ENCODE measurements at regions not wholly inside any gene's neighbourhood (a gene's known extent, or its start where the extent isn't known, plus 50 kb on each side); places are given as distances from the start of the nearest gene placed in this dataset.

DNA sequence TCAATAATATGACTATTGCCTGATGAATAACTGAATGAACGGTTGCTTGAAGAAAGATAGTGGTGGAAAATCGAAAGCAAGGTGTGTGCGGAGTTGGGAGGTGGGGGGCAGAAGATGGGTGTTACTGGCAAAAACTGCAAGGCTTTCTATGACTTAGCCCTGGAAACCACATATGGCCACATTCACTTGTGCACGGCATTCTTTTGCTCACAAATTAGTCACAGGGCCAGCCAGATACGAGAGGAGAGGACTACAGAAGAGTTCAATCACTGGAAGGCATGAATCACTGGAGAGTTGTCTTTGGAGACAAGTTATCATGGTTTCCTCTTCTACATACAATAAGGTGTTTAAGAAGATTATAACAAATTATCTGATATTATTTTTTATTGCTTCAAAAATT lies 626.5 kb upstream of the CPEB2 start (continued):
- TF ChIP-seq, protein P1, sequence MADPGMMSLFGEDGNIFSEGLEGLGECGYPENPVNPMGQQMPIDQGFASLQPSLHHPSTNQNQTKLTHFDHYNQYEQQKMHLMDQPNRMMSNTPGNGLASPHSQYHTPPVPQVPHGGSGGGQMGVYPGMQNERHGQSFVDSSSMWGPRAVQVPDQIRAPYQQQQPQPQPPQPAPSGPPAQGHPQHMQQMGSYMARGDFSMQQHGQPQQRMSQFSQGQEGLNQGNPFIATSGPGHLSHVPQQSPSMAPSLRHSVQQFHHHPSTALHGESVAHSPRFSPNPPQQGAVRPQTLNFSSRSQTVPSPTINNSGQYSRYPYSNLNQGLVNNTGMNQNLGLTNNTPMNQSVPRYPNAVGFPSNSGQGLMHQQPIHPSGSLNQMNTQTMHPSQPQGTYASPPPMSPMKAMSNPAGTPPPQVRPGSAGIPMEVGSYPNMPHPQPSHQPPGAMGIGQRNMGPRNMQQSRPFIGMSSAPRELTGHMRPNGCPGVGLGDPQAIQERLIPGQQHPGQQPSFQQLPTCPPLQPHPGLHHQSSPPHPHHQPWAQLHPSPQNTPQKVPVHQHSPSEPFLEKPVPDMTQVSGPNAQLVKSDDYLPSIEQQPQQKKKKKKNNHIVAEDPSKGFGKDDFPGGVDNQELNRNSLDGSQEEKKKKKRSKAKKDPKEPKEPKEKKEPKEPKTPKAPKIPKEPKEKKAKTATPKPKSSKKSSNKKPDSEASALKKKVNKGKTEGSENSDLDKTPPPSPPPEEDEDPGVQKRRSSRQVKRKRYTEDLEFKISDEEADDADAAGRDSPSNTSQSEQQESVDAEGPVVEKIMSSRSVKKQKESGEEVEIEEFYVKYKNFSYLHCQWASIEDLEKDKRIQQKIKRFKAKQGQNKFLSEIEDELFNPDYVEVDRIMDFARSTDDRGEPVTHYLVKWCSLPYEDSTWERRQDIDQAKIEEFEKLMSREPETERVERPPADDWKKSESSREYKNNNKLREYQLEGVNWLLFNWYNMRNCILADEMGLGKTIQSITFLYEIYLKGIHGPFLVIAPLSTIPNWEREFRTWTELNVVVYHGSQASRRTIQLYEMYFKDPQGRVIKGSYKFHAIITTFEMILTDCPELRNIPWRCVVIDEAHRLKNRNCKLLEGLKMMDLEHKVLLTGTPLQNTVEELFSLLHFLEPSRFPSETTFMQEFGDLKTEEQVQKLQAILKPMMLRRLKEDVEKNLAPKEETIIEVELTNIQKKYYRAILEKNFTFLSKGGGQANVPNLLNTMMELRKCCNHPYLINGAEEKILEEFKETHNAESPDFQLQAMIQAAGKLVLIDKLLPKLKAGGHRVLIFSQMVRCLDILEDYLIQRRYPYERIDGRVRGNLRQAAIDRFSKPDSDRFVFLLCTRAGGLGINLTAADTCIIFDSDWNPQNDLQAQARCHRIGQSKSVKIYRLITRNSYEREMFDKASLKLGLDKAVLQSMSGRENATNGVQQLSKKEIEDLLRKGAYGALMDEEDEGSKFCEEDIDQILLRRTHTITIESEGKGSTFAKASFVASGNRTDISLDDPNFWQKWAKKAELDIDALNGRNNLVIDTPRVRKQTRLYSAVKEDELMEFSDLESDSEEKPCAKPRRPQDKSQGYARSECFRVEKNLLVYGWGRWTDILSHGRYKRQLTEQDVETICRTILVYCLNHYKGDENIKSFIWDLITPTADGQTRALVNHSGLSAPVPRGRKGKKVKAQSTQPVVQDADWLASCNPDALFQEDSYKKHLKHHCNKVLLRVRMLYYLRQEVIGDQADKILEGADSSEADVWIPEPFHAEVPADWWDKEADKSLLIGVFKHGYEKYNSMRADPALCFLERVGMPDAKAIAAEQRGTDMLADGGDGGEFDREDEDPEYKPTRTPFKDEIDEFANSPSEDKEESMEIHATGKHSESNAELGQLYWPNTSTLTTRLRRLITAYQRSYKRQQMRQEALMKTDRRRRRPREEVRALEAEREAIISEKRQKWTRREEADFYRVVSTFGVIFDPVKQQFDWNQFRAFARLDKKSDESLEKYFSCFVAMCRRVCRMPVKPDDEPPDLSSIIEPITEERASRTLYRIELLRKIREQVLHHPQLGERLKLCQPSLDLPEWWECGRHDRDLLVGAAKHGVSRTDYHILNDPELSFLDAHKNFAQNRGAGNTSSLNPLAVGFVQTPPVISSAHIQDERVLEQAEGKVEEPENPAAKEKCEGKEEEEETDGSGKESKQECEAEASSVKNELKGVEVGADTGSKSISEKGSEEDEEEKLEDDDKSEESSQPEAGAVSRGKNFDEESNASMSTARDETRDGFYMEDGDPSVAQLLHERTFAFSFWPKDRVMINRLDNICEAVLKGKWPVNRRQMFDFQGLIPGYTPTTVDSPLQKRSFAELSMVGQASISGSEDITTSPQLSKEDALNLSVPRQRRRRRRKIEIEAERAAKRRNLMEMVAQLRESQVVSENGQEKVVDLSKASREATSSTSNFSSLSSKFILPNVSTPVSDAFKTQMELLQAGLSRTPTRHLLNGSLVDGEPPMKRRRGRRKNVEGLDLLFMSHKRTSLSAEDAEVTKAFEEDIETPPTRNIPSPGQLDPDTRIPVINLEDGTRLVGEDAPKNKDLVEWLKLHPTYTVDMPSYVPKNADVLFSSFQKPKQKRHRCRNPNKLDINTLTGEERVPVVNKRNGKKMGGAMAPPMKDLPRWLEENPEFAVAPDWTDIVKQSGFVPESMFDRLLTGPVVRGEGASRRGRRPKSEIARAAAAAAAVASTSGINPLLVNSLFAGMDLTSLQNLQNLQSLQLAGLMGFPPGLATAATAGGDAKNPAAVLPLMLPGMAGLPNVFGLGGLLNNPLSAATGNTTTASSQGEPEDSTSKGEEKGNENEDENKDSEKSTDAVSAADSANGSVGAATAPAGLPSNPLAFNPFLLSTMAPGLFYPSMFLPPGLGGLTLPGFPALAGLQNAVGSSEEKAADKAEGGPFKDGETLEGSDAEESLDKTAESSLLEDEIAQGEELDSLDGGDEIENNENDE (IDR thresholded peaks at IDR 0.05; ENCODE audit: insufficient replicate concordance, low read length): no peak
- TF ChIP-seq ZNF274 (IDR thresholded peaks at IDR 0.05; ENCODE audit: borderline replicate concordance, extremely low read depth, low read length) (no peak), NANOG (IDR thresholded peaks at IDR 0.05; ENCODE audit: insufficient read depth, low read depth, low read length, poor library complexity, severe bottlenecking) (no peak), ASH2L (IDR thresholded peaks at IDR 0.05; ENCODE audit: low read length) (no peak), POU5F1 (IDR thresholded peaks at IDR 0.05; ENCODE audit: low read depth, low read length) (no peak), NRF1 (IDR thresholded peaks at IDR 0.05; ENCODE audit: low read depth, low read length) (no peak)

All from H1 (cell line).